ENCODE measurements at regions not wholly inside any gene's neighbourhood (a gene's known extent, or its start where the extent isn't known, plus 50 kb on each side); places are given as distances from the start of the nearest gene placed in this dataset.

DNA sequence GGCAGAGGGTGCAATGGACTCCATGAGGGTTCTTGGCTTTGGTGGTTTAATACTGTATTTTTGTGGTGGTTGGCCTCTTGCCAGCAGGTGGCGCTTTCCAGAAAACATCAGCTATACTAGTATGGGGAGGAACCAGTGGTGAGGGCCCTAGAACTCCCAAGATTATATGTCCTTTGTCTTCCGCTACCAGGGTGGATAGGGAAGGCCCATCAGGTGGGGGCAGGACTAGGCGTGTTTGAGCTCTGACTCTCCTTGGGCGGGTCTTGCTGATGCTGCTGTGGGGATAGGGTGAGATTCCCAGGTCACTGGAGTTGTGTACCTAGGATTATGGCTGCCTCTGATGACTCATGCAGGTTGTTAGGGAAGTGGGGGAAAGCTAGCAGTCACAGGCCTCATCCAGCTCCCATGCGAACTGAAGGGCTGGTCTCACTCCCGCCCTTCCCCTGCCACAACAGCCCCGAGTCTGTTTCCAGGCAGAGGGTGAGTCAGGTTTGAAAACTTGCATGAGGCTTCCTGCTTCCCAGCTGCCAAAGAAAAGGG lies 357.7 kb downstream of the OTOL1 start:
- H3K9me3 Mint-ChIP-seq = no peaks in the 10 kb centered on the region
- H3K27ac Mint-ChIP-seq = no peak overlapping the region
- no peaks in the 10 kb centered on the region for H3K36me3 Mint-ChIP-seq (ENCODE audit: low read depth)
- H3K4me3 Mint-ChIP-seq = no peak overlapping the region
- no peaks in the 10 kb centered on the region for H3K27me3 Mint-ChIP-seq (ENCODE audit: low read depth)
- TF ChIP-seq, protein P1, sequence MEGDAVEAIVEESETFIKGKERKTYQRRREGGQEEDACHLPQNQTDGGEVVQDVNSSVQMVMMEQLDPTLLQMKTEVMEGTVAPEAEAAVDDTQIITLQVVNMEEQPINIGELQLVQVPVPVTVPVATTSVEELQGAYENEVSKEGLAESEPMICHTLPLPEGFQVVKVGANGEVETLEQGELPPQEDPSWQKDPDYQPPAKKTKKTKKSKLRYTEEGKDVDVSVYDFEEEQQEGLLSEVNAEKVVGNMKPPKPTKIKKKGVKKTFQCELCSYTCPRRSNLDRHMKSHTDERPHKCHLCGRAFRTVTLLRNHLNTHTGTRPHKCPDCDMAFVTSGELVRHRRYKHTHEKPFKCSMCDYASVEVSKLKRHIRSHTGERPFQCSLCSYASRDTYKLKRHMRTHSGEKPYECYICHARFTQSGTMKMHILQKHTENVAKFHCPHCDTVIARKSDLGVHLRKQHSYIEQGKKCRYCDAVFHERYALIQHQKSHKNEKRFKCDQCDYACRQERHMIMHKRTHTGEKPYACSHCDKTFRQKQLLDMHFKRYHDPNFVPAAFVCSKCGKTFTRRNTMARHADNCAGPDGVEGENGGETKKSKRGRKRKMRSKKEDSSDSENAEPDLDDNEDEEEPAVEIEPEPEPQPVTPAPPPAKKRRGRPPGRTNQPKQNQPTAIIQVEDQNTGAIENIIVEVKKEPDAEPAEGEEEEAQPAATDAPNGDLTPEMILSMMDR (IDR thresholded peaks at IDR 0.05; ENCODE audit: unreplicated experiment in 3 of 3) = peak in 1 of 3 experiments; percentile 35
- H3K4me1 Mint-ChIP-seq = no peaks in the 10 kb centered on the region

DNA sequence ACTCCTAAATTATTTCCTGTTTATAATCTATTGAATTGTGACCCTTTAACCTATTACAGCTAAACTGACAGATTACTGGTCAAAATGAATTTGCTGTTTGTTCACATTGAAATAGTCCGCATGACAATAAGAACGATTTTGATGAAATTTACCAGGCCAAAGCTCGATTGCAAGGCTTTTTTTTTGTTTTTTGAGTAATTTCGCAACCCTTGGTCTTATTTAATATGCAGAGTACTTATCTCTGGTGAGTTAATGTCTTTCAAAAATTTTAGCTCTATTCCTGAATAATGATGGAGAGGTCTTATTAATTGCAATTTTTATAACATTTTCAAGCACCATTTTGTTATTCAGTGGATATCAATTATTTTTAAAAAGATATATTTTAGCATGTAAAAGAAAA lies 362.4 kb downstream of the OTOL1 start:
- H3K36me3 Mint-ChIP-seq (ENCODE audit: low read depth) = no peaks in the 10 kb centered on the region
- H3K4me1 Mint-ChIP-seq = no peaks in the 10 kb centered on the region
- TF ChIP-seq, protein P1 (IDR thresholded peaks at IDR 0.05; ENCODE audit: unreplicated experiment in 3 of 3) = no peak
- no peaks in the 10 kb centered on the region for H3K27me3 Mint-ChIP-seq (ENCODE audit: low read depth)
- no peak overlapping the region for H3K27ac Mint-ChIP-seq
- no peak overlapping the region for H3K4me3 Mint-ChIP-seq
- H3K9me3 Mint-ChIP-seq = no peaks in the 10 kb centered on the region

DNA sequence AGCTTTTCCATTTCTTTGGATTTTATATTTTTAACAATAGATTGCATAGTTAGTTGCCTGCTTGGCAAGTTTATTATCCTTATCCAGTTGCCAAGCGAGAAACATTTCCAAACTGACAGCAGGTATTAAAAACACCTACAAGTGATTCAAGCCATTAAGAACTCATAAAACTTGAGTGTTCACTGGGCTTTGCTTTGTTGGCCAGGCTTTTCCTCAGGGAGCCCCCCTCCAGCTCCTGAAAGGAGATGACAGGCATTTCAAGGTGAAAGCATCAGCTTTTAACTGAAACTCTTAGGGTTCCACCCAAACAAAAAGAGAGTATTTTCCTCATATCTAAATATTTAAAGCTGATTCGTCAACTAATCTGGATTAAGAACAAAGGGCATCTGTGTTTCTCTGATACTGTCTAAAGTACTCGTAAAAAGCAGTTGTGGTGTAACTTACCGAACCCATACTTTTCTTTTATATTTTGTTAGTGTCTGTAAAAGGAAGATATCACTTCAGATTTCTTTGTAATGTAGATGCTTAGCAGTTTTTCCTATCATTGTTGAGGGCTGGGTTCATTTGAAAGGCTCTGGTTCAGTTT lies 363.4 kb downstream of the OTOL1 start:
- no peak overlapping the region for H3K4me3 Mint-ChIP-seq
- TF ChIP-seq, protein P1 (IDR thresholded peaks at IDR 0.05; ENCODE audit: unreplicated experiment in 3 of 3) = no peak
- no peaks in the 10 kb centered on the region for H3K36me3 Mint-ChIP-seq (ENCODE audit: low read depth)
- no peaks in the 10 kb centered on the region for H3K4me1 Mint-ChIP-seq
- no peaks in the 10 kb centered on the region for H3K9me3 Mint-ChIP-seq
- no peaks in the 10 kb centered on the region for H3K27me3 Mint-ChIP-seq (ENCODE audit: low read depth)
- H3K27ac Mint-ChIP-seq = no peak overlapping the region

DNA sequence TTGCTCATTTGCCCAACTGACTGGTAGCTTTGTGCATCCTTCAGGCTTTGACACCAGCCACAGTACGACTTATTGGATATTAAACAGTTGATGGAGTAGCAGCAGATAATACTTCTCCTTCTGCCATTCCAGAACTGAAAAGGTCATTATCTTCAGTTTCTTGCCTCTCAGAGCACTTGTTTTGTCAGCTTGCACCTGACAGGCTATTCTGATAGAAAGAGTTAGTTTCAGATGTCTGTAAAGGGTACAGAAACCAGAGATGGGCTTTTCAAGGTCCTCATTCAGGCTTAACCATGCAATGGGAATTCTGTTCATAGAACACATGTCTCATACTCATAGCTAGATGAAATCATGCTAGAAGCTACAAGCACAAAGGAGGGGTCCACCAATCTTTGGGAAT lies 367.2 kb downstream of the OTOL1 start:
- H3K9me3 Mint-ChIP-seq = no peaks in the 10 kb centered on the region
- H3K27ac Mint-ChIP-seq = no peak overlapping the region
- no peaks in the 10 kb centered on the region for H3K36me3 Mint-ChIP-seq (ENCODE audit: low read depth)
- H3K27me3 Mint-ChIP-seq (ENCODE audit: low read depth) = no peaks in the 10 kb centered on the region
- TF ChIP-seq, protein P1 (IDR thresholded peaks at IDR 0.05; ENCODE audit: unreplicated experiment in 3 of 3) = no peak
- no peaks in the 10 kb centered on the region for H3K4me1 Mint-ChIP-seq
- H3K4me3 Mint-ChIP-seq = no peak overlapping the region

DNA sequence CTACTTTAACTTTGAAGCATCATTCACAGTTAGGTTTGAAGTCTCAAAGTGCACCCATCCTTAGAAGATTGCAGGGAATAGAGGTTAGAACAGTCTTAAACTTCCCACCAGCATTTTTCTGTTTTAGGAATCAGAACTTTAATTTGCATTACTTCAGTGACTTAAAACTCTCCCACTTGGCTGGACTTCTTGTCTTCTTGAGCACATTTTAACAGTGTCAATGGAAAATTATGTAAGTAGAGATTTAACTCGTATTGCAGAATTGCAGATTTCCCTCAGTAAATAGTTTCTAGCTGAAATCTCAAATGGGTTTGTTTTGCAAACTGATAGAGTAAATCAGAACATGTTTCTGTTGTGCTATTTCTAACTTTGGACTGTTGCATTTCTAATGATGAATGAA lies 369.6 kb downstream of the OTOL1 start:
- H3K4me3 Mint-ChIP-seq = no peak overlapping the region
- H3K4me1 Mint-ChIP-seq = no peaks in the 10 kb centered on the region
- no peaks in the 10 kb centered on the region for H3K9me3 Mint-ChIP-seq
- no peaks in the 10 kb centered on the region for H3K36me3 Mint-ChIP-seq (ENCODE audit: low read depth)
- H3K27me3 Mint-ChIP-seq (ENCODE audit: low read depth) = no peaks in the 10 kb centered on the region
- TF ChIP-seq, protein P1 (IDR thresholded peaks at IDR 0.05; ENCODE audit: unreplicated experiment in 3 of 3) = no peak
- H3K27ac Mint-ChIP-seq = no peak overlapping the region

DNA sequence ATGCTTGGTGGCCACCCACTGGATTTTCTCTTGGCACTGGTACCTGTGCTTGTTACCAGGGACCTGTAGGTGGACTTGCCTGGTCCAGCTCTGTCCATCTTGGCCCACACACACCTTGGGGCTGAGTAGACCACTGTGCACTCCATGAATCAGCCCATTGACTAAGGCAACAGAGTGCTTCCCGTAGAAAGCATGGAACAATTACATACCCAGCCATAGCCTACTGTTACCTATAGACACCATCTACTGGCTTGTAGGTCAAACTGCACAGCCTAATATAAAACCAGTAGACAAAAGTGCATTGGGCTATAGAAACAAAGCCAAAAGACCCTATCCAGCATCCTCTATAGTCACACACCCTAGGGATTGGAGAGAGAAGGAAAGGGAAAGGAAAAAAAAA lies 378.9 kb downstream of the OTOL1 start:
- Mint-ChIP-seq H3K27ac (no peak overlapping the region), H3K4me3 (no peak overlapping the region), H3K36me3 (ENCODE audit: low read depth) (no peaks in the 10 kb centered on the region), H3K4me1 (peaks cover 5% of the 10 kb centered on the region), H3K9me3 (peaks cover 5% of the 10 kb centered on the region), H3K27me3 (ENCODE audit: low read depth) (no peaks in the 10 kb centered on the region)
- TF ChIP-seq, protein P1 (IDR thresholded peaks at IDR 0.05; ENCODE audit: unreplicated experiment in 3 of 3) = no peak

Data from nephron (organoid).